DMS79 (cell line): ENCODE measurements at regions not wholly inside any gene's neighbourhood (a gene's known extent, or its start where the extent isn't known, plus 50 kb on each side); places are given as distances from the start of the nearest gene placed in this dataset.
A peak's percentile ranks its signal among the peaks of the same experiment; 100 is the strongest.

Source experiments
- DNase-seq: peaks from one replicate; lab custom pipeline; 2025; lab: John Stamatoyannopoulos, UW

GRCh38 chr22:48373626-48374173 is 1454.0 kb downstream of the BRD1 start:
- no peak for DNase-seq

- no peak for DNase-seq
Observed at GRCh38 chr22:48372390-48372789, 1455.3 kb downstream of the BRD1 start.

GRCh38 chr22:48371391-48371790 is 1456.3 kb downstream of the BRD1 start:
- no peak for DNase-seq

GRCh38 chr22:48370508-48371325 is 1457.0 kb downstream of the BRD1 start:
- DNase-seq: no peak

- DNase-seq: peak; percentile 8
Observed at GRCh38 chr22:48369789-48370507, 1457.7 kb downstream of the BRD1 start.

GRCh38 chr22:48368975-48369525 is 1458.6 kb downstream of the BRD1 start:
- DNase-seq: no peak

- DNase-seq: no peak
Observed at GRCh38 chr22:48367731-48368130, 1459.9 kb downstream of the BRD1 start.

GRCh38 chr22:48366591-48366990 is 1461.1 kb downstream of the BRD1 start:
- DNase-seq: no peak

- DNase-seq: no peak
Observed at GRCh38 chr22:48366056-48366455, 1461.6 kb downstream of the BRD1 start.

- no peak for DNase-seq
Observed at GRCh38 chr22:48365386-48365785, 1462.3 kb downstream of the BRD1 start.

GRCh38 chr22:48362721-48363404 is 1464.8 kb downstream of the BRD1 start:
- DNase-seq: no peak

- no peak for DNase-seq
Observed at GRCh38 chr22:48361099-48361639, 1466.5 kb downstream of the BRD1 start.

- no peak for DNase-seq
Observed at GRCh38 chr22:48359613-48359965, 1468.1 kb downstream of the BRD1 start.

- no peak for DNase-seq
Observed at GRCh38 chr22:48358886-48359612, 1468.6 kb downstream of the BRD1 start.

GRCh38 chr22:48357961-48358360 is 1469.7 kb downstream of the BRD1 start:
- no peak for DNase-seq

- DNase-seq: no peak
Observed at GRCh38 chr22:48357196-48357595, 1470.5 kb downstream of the BRD1 start.

GRCh38 chr22:48356731-48357130 is 1470.9 kb downstream of the BRD1 start:
- DNase-seq: no peak

- no peak for DNase-seq
Observed at GRCh38 chr22:48354096-48354495, 1473.6 kb downstream of the BRD1 start.

GRCh38 chr22:48353116-48353947 is 1474.3 kb downstream of the BRD1 start:
- no peak for DNase-seq
